ENCODE measurements at regions not wholly inside any gene's neighbourhood (a gene's known extent, or its start where the extent isn't known, plus 50 kb on each side); places are given as distances from the start of the nearest gene placed in this dataset.

GRCh38 chr2:107511970-107512789 is 314.5 kb upstream of the RGPD4 start:
- Histone ChIP-seq H3F3A (ENCODE audit: insufficient read depth, low read depth) (no peaks in the 10 kb centered on the region), H3K79me2 (ENCODE audit: low read depth) (no peaks in the 10 kb centered on the region), H3K9me3 (ENCODE audit: insufficient read depth, low read depth) (no peaks in the 10 kb centered on the region), H3K4me2 (no peak overlapping the region), H4K20me1 (ENCODE audit: insufficient read depth) (no peaks in the 10 kb centered on the region), H3K9me2 (ENCODE audit: insufficient read depth) (no peaks in the 10 kb centered on the region), H3K36me3 (ENCODE audit: low read depth) (no peaks in the 10 kb centered on the region), H3K27ac (no peak overlapping the region), H2AFZ (no peak overlapping the region), H3K27me3 (ENCODE audit: insufficient read depth, low read depth) (0 out of 2 replicates have a peak, but pooled peaks cover 4% of the 10 kb centered on the region), H3K4me3 (no peak overlapping the region), H3K4me1 (replicated peaks; ENCODE audit: insufficient read depth) (no peaks in the 10 kb centered on the region)
- TF ChIP-seq EZH2 (IDR thresholded peaks at IDR 0.05; ENCODE audit: low read depth) (no peak), CTCF (conservative IDR thresholded peaks at IDR 0.05) (no peak)
- ChIA-PET POLR2A (ENCODE audit: unreplicated experiment) (no interaction called here), CTCF (no interaction called here)
- intact Hi-C loops (cut with micrococcal nuclease; ENCODE audit: unreplicated experiment): no loop called here
- BruUV-seq (replicated peaks): no TSS peak
- no peak for DNase-seq

- no peaks in the 10 kb centered on the region for H3K4me1 ChIP-seq (replicated peaks; ENCODE audit: insufficient read depth)
- no peaks in the 10 kb centered on the region for H3K79me2 ChIP-seq (ENCODE audit: low read depth)
- BruUV-seq (replicated peaks): no TSS peak
- no peak overlapping the region for H2AFZ ChIP-seq
- no peak overlapping the region for H3K4me2 ChIP-seq
- ChIA-PET CTCF (no interaction called here), POLR2A (ENCODE audit: unreplicated experiment) (no interaction called here)
- no peaks in the 10 kb centered on the region for H3K27me3 ChIP-seq (ENCODE audit: insufficient read depth, low read depth)
- H3K4me3 ChIP-seq: no peak overlapping the region
- H3F3A ChIP-seq (ENCODE audit: insufficient read depth, low read depth): no peaks in the 10 kb centered on the region
- no peaks in the 10 kb centered on the region for H3K9me3 ChIP-seq (ENCODE audit: insufficient read depth, low read depth)
- intact Hi-C loops (cut with micrococcal nuclease; ENCODE audit: unreplicated experiment): no loop called here
- no peaks in the 10 kb centered on the region for H3K36me3 ChIP-seq (ENCODE audit: low read depth)
- no peak for DNase-seq
- TF ChIP-seq CTCF (conservative IDR thresholded peaks at IDR 0.05): no peak
- H4K20me1 ChIP-seq (ENCODE audit: insufficient read depth): no peaks in the 10 kb centered on the region
- H3K27ac ChIP-seq: no peak overlapping the region
- no peaks in the 10 kb centered on the region; the same call in 1 of the 2 replicates for H3K9me2 ChIP-seq (ENCODE audit: insufficient read depth)
Measured at GRCh38 chr2:107525406-107525805, 301.3 kb upstream of the RGPD4 start.

- BruUV-seq (replicated peaks): no TSS peak
- H3K4me2 ChIP-seq: no peak overlapping the region
- H3K79me2 ChIP-seq (ENCODE audit: low read depth): no peaks in the 10 kb centered on the region
- H3K36me3 ChIP-seq (ENCODE audit: low read depth): no peaks in the 10 kb centered on the region
- H3K9me3 ChIP-seq (ENCODE audit: insufficient read depth, low read depth): no peaks in the 10 kb centered on the region
- ChIA-PET POLR2A (ENCODE audit: unreplicated experiment) (no interaction called here), CTCF (no interaction called here)
- H3K9me2 ChIP-seq (ENCODE audit: insufficient read depth): no peaks in the 10 kb centered on the region; the same call in 1 of the 2 replicates
- H3K27ac ChIP-seq: no peak overlapping the region
- no peak overlapping the region for H3K4me3 ChIP-seq
- no peaks in the 10 kb centered on the region for H3K4me1 ChIP-seq (replicated peaks; ENCODE audit: insufficient read depth)
- H3F3A ChIP-seq (ENCODE audit: insufficient read depth, low read depth): no peaks in the 10 kb centered on the region
- H2AFZ ChIP-seq: no peak overlapping the region
- no peak for DNase-seq
- intact Hi-C loops (cut with micrococcal nuclease; ENCODE audit: unreplicated experiment): no loop called here
- TF ChIP-seq CTCF (conservative IDR thresholded peaks at IDR 0.05) (no peak), EZH2 (IDR thresholded peaks at IDR 0.05; ENCODE audit: low read depth) (no peak)
- no peaks in the 10 kb centered on the region for H4K20me1 ChIP-seq (ENCODE audit: insufficient read depth)
- H3K27me3 ChIP-seq (ENCODE audit: insufficient read depth, low read depth): peaks cover 2% of the 10 kb centered on the region; the same call in 1 of the 2 replicates
Measured at GRCh38 chr2:107529146-107529545, 297.5 kb upstream of the RGPD4 start.
